ENCODE measurements at regions not wholly inside any gene's neighbourhood (a gene's known extent, or its start where the extent isn't known, plus 50 kb on each side); places are given as distances from the start of the nearest gene placed in this dataset.
"Not testable (repeated sequence)": the region's sequence is repeated elsewhere in the genome, so short reads cannot be mapped to it uniquely, and the experiment has no call there.

DNA sequence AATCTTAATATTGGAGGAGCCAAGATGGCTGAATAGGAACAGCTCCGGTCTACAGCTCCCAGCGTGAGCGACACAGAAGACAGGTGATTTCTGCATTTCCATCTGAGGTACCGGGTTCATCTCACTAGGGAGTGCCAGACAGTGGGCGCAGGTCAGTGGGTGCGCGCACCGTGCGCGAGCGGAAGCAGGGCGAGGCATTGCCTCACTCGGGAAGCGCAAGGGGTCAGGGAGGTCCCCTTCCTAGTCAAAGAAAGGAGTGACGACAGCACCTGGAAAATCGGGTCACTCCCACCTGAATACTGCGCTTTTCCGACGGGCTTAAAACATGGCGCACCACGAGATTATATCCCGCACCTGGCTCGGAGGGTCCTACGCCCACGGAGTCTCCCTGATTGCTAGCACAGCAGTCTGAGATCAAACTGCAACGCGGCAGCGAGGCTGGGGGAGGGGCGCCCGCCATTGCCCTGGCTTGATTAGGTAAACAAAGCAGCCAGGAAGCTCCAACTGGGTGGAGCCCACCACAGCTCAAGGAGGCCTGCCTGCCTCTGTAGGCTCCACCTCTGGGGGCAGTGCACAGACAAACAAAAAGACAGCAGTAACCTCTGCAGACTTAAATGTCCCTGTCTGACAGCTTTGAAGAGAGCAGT lies 383.9 kb upstream of the CDIN1 start:
- DNase-seq (ENCODE audit: low spot score in 2 of 2); H3K9me3 ChIP-seq; H3K27me3 ChIP-seq (ENCODE audit: low read depth); H3K4me3 ChIP-seq; H3K4me1 ChIP-seq; H3K36me3 ChIP-seq (replicated peaks); in situ Hi-C loops (cut with MboI; ENCODE audit: low sequenced_read_pairs): not testable (repeated sequence)

GRCh38 chr15:36208868-36209582 lies 370.4 kb upstream of the CDIN1 start:
- no peaks in the 10 kb centered on the region for H3K36me3 ChIP-seq (replicated peaks)
- no peak overlapping the region for H3K4me3 ChIP-seq
- no peak for DNase-seq (ENCODE audit: low spot score in 2 of 2)
- H3K27me3 ChIP-seq (ENCODE audit: low read depth): no peaks in the 10 kb centered on the region
- in situ Hi-C loops (cut with MboI; ENCODE audit: low sequenced_read_pairs): no loop called here
- no peaks in the 10 kb centered on the region for H3K9me3 ChIP-seq
- no peaks in the 10 kb centered on the region for H3K4me1 ChIP-seq

DNA sequence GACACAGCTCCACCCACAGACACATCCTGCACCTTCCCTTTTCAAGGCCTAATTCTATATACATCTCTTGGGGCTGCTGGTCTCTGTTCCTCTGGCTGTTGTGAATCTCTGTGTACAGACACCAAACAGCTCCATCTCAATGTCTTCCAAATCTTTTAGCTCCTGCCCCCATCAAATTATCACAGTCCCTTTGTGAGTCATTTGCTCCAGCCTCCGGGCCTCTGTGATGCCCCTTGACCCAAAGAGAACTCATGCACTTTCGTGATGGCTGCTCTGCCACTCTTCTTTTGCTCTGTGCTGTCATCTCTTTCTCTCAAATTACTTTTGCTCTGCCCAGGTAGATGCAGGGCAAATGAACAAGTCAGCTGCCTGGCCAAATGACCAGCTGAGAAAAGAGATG lies 369.0 kb upstream of the CDIN1 start:
- Histone ChIP-seq H3K4me3 (no peak overlapping the region), H3K36me3 (replicated peaks) (no peaks in the 10 kb centered on the region), H3K27me3 (ENCODE audit: low read depth) (no peaks in the 10 kb centered on the region), H3K9me3 (no peaks in the 10 kb centered on the region), H3K4me1 (no peaks in the 10 kb centered on the region)
- in situ Hi-C loops (cut with MboI; ENCODE audit: low sequenced_read_pairs): no loop called here
- no peak for DNase-seq (ENCODE audit: low spot score in 2 of 2)

DNA sequence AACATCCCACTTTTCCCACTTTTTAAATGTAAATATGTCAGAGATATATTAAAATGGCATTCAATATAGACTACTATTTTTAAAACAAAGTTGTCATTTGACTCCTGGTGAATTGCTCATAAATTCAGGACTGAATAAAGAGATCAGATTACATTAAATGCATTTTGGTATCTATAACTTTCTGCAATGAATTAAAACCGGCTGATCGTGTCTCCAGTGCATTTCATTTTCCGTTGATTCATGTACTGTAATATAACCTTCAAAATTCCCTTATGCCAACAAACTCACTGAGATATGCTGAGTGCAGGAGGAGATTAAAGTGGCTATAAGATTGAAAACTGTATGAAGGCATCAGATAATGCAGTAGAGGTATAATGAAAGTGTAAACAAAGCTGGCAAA lies 361.1 kb upstream of the CDIN1 start:
- in situ Hi-C loops (cut with MboI; ENCODE audit: low sequenced_read_pairs): no loop called here

GRCh38 chr15:36218991-36219390 lies 360.4 kb upstream of the CDIN1 start:
- Histone ChIP-seq H3K27me3 (ENCODE audit: low read depth) (no peaks in the 10 kb centered on the region), H3K4me3 (no peak overlapping the region), H3K4me1 (no peaks in the 10 kb centered on the region; the same call in 1 of the 2 replicates), H3K9me3 (no peaks in the 10 kb centered on the region), H3K36me3 (replicated peaks) (no peaks in the 10 kb centered on the region)
- in situ Hi-C loops (cut with MboI; ENCODE audit: low sequenced_read_pairs): no loop called here
- DNase-seq (ENCODE audit: low spot score in 2 of 2): no peak

More for the DNA sequence above, 361.1 kb upstream of the CDIN1 start:
- no peaks in the 10 kb centered on the region for H3K36me3 ChIP-seq (replicated peaks)
- H3K27me3 ChIP-seq (ENCODE audit: low read depth): no peaks in the 10 kb centered on the region
- no peaks in the 10 kb centered on the region for H3K9me3 ChIP-seq
- DNase-seq (ENCODE audit: low spot score in 2 of 2): no peak
- H3K4me3 ChIP-seq: no peak overlapping the region
- H3K4me1 ChIP-seq: no peaks in the 10 kb centered on the region; the same call in 1 of the 2 replicates

DNA sequence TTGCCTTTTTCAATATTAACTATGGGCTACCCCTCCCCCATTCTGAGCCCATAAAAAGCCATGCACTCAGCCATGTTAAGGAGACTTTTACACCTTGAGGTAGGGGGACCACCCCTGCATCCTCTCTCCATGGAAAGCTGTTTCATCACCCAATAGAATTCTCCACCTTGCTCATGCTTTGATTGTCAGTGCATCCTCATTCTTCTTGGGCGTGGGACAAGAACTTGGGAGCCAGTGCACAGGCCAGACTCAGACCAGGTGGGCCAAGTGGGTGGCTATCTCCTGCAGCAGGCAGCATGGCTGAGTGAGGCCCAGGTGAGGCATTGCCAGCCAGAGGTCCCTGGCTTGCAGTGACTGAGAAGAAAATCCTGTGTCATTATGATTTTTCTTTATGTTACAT lies 357.4 kb upstream of the CDIN1 start:
- no peaks in the 10 kb centered on the region for H3K9me3 ChIP-seq
- no peak overlapping the region for H3K4me3 ChIP-seq
- H3K4me1 ChIP-seq: no peaks in the 10 kb centered on the region; the same call in 1 of the 2 replicates
- DNase-seq (ENCODE audit: low spot score in 2 of 2): no peak
- in situ Hi-C loops (cut with MboI; ENCODE audit: low sequenced_read_pairs): no loop called here
- H3K36me3 ChIP-seq (replicated peaks): no peaks in the 10 kb centered on the region
- no peaks in the 10 kb centered on the region for H3K27me3 ChIP-seq (ENCODE audit: low read depth)

- in situ Hi-C loops (cut with MboI; ENCODE audit: low sequenced_read_pairs): no loop called here
- Histone ChIP-seq H3K27me3 (ENCODE audit: low read depth) (no peaks in the 10 kb centered on the region), H3K4me3 (no peak overlapping the region), H3K36me3 (replicated peaks) (no peaks in the 10 kb centered on the region), H3K4me1 (no peaks in the 10 kb centered on the region), H3K9me3 (no peaks in the 10 kb centered on the region)
- DNase-seq (ENCODE audit: low spot score in 2 of 2): no peak
These were observed 348.6 kb upstream of the CDIN1 start for GRCh38 chr15:36230776-36231175.

- Histone ChIP-seq H3K36me3 (replicated peaks) (no peaks in the 10 kb centered on the region), H3K27me3 (ENCODE audit: low read depth) (no peaks in the 10 kb centered on the region), H3K4me3 (no peak overlapping the region), H3K4me1 (no peaks in the 10 kb centered on the region), H3K9me3 (no peaks in the 10 kb centered on the region)
- DNase-seq (ENCODE audit: low spot score in 2 of 2): no peak
- in situ Hi-C loops (cut with MboI; ENCODE audit: low sequenced_read_pairs): no loop called here
These were observed 346.9 kb upstream of the CDIN1 start for GRCh38 chr15:36232491-36232890.

- Histone ChIP-seq H3K4me3 (no peak overlapping the region), H3K9me3 (no peaks in the 10 kb centered on the region), H3K27me3 (ENCODE audit: low read depth) (no peaks in the 10 kb centered on the region), H3K36me3 (replicated peaks) (no peaks in the 10 kb centered on the region), H3K4me1 (no peaks in the 10 kb centered on the region)
- no peak for DNase-seq (ENCODE audit: low spot score in 2 of 2)
- in situ Hi-C loops (cut with MboI; ENCODE audit: low sequenced_read_pairs): no loop called here
These were observed 344.7 kb upstream of the CDIN1 start for GRCh38 chr15:36234743-36235142.

DNA sequence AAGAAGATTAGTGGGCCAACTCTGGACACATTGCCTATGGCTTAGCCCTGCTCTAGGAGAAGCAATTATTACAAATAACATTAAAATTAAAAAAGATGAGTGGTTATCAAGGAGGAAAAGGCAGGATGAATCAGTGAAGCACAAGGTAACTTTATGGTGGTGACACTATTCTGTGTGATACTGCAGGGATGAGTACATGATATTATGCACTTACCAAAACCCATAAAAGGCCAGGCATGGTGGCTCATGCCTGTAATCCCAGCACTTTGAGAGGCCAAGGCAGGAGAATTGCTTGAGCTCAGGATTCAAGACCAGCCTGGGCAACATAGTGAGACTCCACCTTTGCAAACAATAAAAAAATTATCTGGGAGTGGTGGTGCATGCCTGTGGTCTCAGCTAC lies 344.3 kb upstream of the CDIN1 start:
- in situ Hi-C loops (cut with MboI; ENCODE audit: low sequenced_read_pairs): no loop called here
- no peak for DNase-seq (ENCODE audit: low spot score in 2 of 2)
- H3K36me3 ChIP-seq (replicated peaks): no peaks in the 10 kb centered on the region
- no peak overlapping the region for H3K4me3 ChIP-seq
- no peaks in the 10 kb centered on the region for H3K9me3 ChIP-seq
- no peaks in the 10 kb centered on the region for H3K27me3 ChIP-seq (ENCODE audit: low read depth)
- H3K4me1 ChIP-seq: no peaks in the 10 kb centered on the region

DNA sequence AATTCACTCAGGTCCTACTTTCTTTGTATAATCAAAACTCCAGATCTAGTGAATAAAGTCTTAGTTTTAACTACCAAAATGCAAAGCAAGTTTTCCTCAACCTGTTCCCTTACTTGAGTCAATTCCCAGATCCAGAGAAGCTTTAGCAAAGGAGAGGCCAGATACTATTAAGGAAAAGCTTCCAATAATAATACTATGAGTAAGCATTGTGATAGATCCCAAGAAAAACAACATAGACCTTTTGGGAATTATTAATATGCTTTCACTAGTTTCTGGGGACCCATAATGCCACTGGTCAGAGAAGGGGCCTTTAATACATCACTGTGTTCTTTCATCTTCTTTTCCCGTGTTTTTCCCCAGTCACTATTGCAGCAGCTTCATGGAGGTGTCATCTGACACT lies 339.9 kb upstream of the CDIN1 start:
- DNase-seq (ENCODE audit: low spot score in 2 of 2): no peak
- in situ Hi-C loops (cut with MboI; ENCODE audit: low sequenced_read_pairs): no loop called here
- H3K9me3 ChIP-seq: 0 out of 2 replicates have a peak, but pooled peaks cover 2% of the 10 kb centered on the region

DNA sequence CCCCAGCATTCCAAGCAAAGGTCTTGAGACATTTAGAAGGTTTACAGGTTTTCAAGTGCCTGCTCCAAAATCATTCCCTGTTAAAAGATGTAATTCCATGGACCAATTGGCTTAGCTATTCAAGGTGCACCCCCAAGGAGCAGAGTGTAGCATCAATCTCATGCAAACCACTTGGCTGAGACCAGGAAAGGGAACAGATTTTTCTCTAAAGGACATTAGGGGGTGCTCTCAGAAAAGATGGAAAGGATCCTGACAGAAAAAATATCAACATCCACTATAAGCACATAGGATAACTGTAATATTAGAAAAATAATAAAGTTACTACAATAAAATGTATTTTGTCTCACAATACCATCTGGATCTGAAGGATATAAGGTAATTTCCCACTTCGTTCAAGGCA lies 328.0 kb upstream of the CDIN1 start:
- Histone ChIP-seq H3K36me3 (replicated peaks) (no peaks in the 10 kb centered on the region), H3K9me3 (no peaks in the 10 kb centered on the region), H3K4me1 (peaks cover 6% of the 10 kb centered on the region), H3K4me3 (no peak overlapping the region), H3K27me3 (ENCODE audit: low read depth) (no peaks in the 10 kb centered on the region)
- in situ Hi-C loops (cut with MboI; ENCODE audit: low sequenced_read_pairs): no loop called here
- no peak for DNase-seq (ENCODE audit: low spot score in 2 of 2)

More for the DNA sequence above, 339.9 kb upstream of the CDIN1 start:
- Histone ChIP-seq H3K4me3 (no peak overlapping the region), H3K27me3 (ENCODE audit: low read depth) (no peaks in the 10 kb centered on the region), H3K36me3 (replicated peaks) (no peaks in the 10 kb centered on the region), H3K4me1 (no peaks in the 10 kb centered on the region)

GRCh38 chr15:36252146-36252711 lies 327.2 kb upstream of the CDIN1 start:
- H3K36me3 ChIP-seq (replicated peaks): no peaks in the 10 kb centered on the region

DNA sequence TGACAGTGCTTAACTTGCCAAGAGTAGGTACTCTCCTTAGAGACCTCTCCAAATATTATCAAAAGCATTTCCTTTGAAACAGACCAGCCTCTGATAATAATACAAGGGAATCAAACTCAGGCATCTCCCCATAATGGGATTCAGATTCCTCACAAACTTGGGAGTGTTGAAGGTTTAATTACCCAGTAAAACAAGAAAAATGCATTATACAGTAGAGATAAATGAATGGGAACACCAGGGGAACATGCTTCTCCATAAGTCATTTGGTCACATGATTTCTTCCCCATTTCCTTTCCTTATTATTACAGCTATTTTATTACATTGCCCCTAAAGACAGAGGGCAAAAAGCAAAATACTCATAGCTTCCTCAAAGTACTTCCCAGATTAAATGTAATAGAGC lies 325.0 kb upstream of the CDIN1 start:
- in situ Hi-C loops (cut with MboI; ENCODE audit: low sequenced_read_pairs): no loop called here
- Histone ChIP-seq H3K4me1 (peaks cover 11% of the 10 kb centered on the region), H3K4me3 (no peak overlapping the region), H3K9me3 (no peaks in the 10 kb centered on the region), H3K27me3 (ENCODE audit: low read depth) (no peaks in the 10 kb centered on the region), H3K36me3 (replicated peaks) (no peaks in the 10 kb centered on the region)
- no peak for DNase-seq (ENCODE audit: low spot score in 2 of 2)

More at GRCh38 chr15:36252146-36252711, 327.2 kb upstream of the CDIN1 start:
- Histone ChIP-seq H3K4me1 (peaks cover 11% of the 10 kb centered on the region), H3K9me3 (no peaks in the 10 kb centered on the region), H3K4me3 (no peak overlapping the region), H3K27me3 (ENCODE audit: low read depth) (no peaks in the 10 kb centered on the region)
- in situ Hi-C loops (cut with MboI; ENCODE audit: low sequenced_read_pairs): no loop called here
- DNase-seq (ENCODE audit: low spot score in 2 of 2): no peak

Measured in HAP-1 (cell line).